ENCODE measurements at regions not wholly inside any gene's neighbourhood (a gene's known extent, or its start where the extent isn't known, plus 50 kb on each side); places are given as distances from the start of the nearest gene placed in this dataset.
"Not testable (repeated sequence)": the region's sequence is repeated elsewhere in the genome, so short reads cannot be mapped to it uniquely, and the experiment has no call there.

GRCh38 chr2:161480123-161480522 lies 64.0 kb downstream of the TBR1 start:
- Histone ChIP-seq H3K9me3 (peaks cover 16% of the 10 kb centered on the region), H3K4me3 (no peak overlapping the region), H3K27ac (no peak overlapping the region), H3K27me3 (ENCODE audit: low read depth) (no peaks in the 10 kb centered on the region), H3K4me1 (no peaks in the 10 kb centered on the region), H3K36me3 (no peaks in the 10 kb centered on the region)
- intact Hi-C loops (cut with DNase I) = no loop called here
- DNase-seq (no peak), ATAC-seq (peak in 1 of 2 donors; percentile 9)
- no peak for TF ChIP-seq CTCF (IDR thresholded peaks at IDR 0.05)

GRCh38 chr2:161481619-161482018 lies 65.5 kb downstream of the TBR1 start:
- no peak for ATAC-seq
- Histone ChIP-seq H3K4me1 (no peaks in the 10 kb centered on the region), H3K27ac (no peak overlapping the region), H3K27me3 (ENCODE audit: low read depth) (no peaks in the 10 kb centered on the region), H3K9me3 (peaks cover 16% of the 10 kb centered on the region), H3K36me3 (no peaks in the 10 kb centered on the region), H3K4me3 (no peak overlapping the region)
- DNase-seq = no peak
- no peak for TF ChIP-seq CTCF (IDR thresholded peaks at IDR 0.05)
- intact Hi-C loops (cut with DNase I) = no loop called here

- Histone ChIP-seq H3K36me3 (no peaks in the 10 kb centered on the region), H3K27ac (no peak overlapping the region), H3K4me3 (no peak overlapping the region), H3K4me1 (no peaks in the 10 kb centered on the region), H3K27me3 (ENCODE audit: low read depth) (no peaks in the 10 kb centered on the region), H3K9me3 (peaks cover 16% of the 10 kb centered on the region)
- no peak for TF ChIP-seq CTCF (IDR thresholded peaks at IDR 0.05)
- DNase-seq = no peak
- no peak for ATAC-seq
- intact Hi-C loops (cut with DNase I) = no loop called here
Observed at GRCh38 chr2:161484061-161484460, 68.0 kb downstream of the TBR1 start.

GRCh38 chr2:161486111-161486510 lies 70.0 kb downstream of the TBR1 start:
- intact Hi-C loops (cut with DNase I) = no loop called here
- no peak overlapping the region for H3K4me3 ChIP-seq
- ATAC-seq (no peak), DNase-seq (no peak)
- no peak overlapping the region for H3K27ac ChIP-seq
- no peaks in the 10 kb centered on the region for H3K27me3 ChIP-seq (ENCODE audit: low read depth)
- no peaks in the 10 kb centered on the region for H3K36me3 ChIP-seq
- peaks cover 10% of the 10 kb centered on the region for H3K9me3 ChIP-seq
- no peak for TF ChIP-seq CTCF (IDR thresholded peaks at IDR 0.05)
- no peaks in the 10 kb centered on the region for H3K4me1 ChIP-seq

GRCh38 chr2:161488131-161488699 lies 72.1 kb downstream of the TBR1 start:
- Histone ChIP-seq H3K36me3 (no peaks in the 10 kb centered on the region), H3K27me3 (ENCODE audit: low read depth) (no peaks in the 10 kb centered on the region), H3K4me1 (no peaks in the 10 kb centered on the region), H3K9me3 (no peaks in the 10 kb centered on the region), H3K27ac (no peak overlapping the region), H3K4me3 (no peak overlapping the region)
- DNase-seq (no peak), ATAC-seq (no peak)
- intact Hi-C loops (cut with DNase I) = no loop called here
- no peak for TF ChIP-seq CTCF (IDR thresholded peaks at IDR 0.05)

- TF ChIP-seq CTCF (IDR thresholded peaks at IDR 0.05) = no peak
- intact Hi-C loops (cut with DNase I) = no loop called here
- no peaks in the 10 kb centered on the region for H3K36me3 ChIP-seq
- no peaks in the 10 kb centered on the region for H3K27me3 ChIP-seq (ENCODE audit: low read depth)
- no peaks in the 10 kb centered on the region for H3K4me1 ChIP-seq
- no peak for ATAC-seq
- no peaks in the 10 kb centered on the region for H3K9me3 ChIP-seq
- H3K27ac ChIP-seq = no peak overlapping the region
- no peak overlapping the region for H3K4me3 ChIP-seq
- no peak for DNase-seq
Observed at GRCh38 chr2:161488879-161489278, 72.8 kb downstream of the TBR1 start.

GRCh38 chr2:161500892-161501610 lies 85.0 kb downstream of the TBR1 start:
- peak overlapping the region; percentile 6 for H3K4me3 ChIP-seq
- DNase-seq; H3K27ac ChIP-seq; H3K9me3 ChIP-seq; H3K27me3 ChIP-seq (ENCODE audit: low read depth); ATAC-seq; H3K4me1 ChIP-seq; intact Hi-C loops (cut with DNase I); H3K36me3 ChIP-seq: not testable (repeated sequence)

- H3K36me3 ChIP-seq; H3K9me3 ChIP-seq; H3K4me1 ChIP-seq; DNase-seq; H3K4me3 ChIP-seq; intact Hi-C loops (cut with DNase I); ATAC-seq; H3K27me3 ChIP-seq (ENCODE audit: low read depth); H3K27ac ChIP-seq: not testable (repeated sequence)
Observed at GRCh38 chr2:161502279-161502678, 86.2 kb downstream of the TBR1 start.

All from lower lobe of right lung (tissue), 2 donors.